Superior temporal gyrus (tissue), 1 donor: ENCODE measurements at regions not wholly inside any gene's neighbourhood (a gene's known extent, or its start where the extent isn't known, plus 50 kb on each side); places are given as distances from the start of the nearest gene placed in this dataset.
A peak's percentile ranks its signal among the peaks of the same experiment; 100 is the strongest.

ENCODE experiments used
- DNase-seq: peaks from one replicate; pipeline ENCODE4 v3.0.0-alpha.2; 2016; ENCODE audit errors: extremely low spot score

GRCh38 chr9:35540315-35540714 lies 50.4 kb downstream of the RUSC2 start:
- DNase-seq: no peak

- DNase-seq: no peak
Measured at GRCh38 chr9:35546853-35547252, 56.9 kb downstream of the RUSC2 start.

- no peak for DNase-seq
Measured at GRCh38 chr9:35547889-35548418, 57.1 kb upstream of the TESK1 start.

GRCh38 chr9:35548571-35548970 lies 56.5 kb upstream of the TESK1 start:
- DNase-seq: no peak

- no peak for DNase-seq
Measured at GRCh38 chr9:35549441-35549840, 55.6 kb upstream of the TESK1 start.

GRCh38 chr9:35552376-35552775 lies 52.7 kb upstream of the TESK1 start:
- no peak for DNase-seq

- DNase-seq: no peak
Measured at GRCh38 chr9:35552837-35553236, 52.2 kb upstream of the TESK1 start.

- DNase-seq: peak; percentile 96
Measured at GRCh38 chr9:35553670-35554543, 51.2 kb upstream of the TESK1 start.

- no peak for DNase-seq
Measured at GRCh38 chr9:35555246-35555701, 49.8 kb upstream of the TESK1 start.
